Hepatocyte (in vitro differentiated cells): ENCODE measurements at regions not wholly inside any gene's neighbourhood (a gene's known extent, or its start where the extent isn't known, plus 50 kb on each side); places are given as distances from the start of the nearest gene placed in this dataset.

Experiments used
- EZH2 ChIP-seq: fragments of 200-600 bp; sonication (generic); IDR thresholded peaks from 2 replicates; pipeline ENCODE4 v1.6.1; 2016; ENCODE audit warnings: antibody characterized with exemption, mild to moderate bottlenecking, borderline replicate concordance
- TF ChIP-seq, protein P1 (sequence below): fragments of 200-600 bp; sonication (generic); IDR thresholded peaks from 2 replicates; pipeline ENCODE4 v1.5.1; 2016; ENCODE audit warnings: antibody characterized with exemption, mild to moderate bottlenecking; ENCODE audit not compliant: poor library complexity

DNA sequence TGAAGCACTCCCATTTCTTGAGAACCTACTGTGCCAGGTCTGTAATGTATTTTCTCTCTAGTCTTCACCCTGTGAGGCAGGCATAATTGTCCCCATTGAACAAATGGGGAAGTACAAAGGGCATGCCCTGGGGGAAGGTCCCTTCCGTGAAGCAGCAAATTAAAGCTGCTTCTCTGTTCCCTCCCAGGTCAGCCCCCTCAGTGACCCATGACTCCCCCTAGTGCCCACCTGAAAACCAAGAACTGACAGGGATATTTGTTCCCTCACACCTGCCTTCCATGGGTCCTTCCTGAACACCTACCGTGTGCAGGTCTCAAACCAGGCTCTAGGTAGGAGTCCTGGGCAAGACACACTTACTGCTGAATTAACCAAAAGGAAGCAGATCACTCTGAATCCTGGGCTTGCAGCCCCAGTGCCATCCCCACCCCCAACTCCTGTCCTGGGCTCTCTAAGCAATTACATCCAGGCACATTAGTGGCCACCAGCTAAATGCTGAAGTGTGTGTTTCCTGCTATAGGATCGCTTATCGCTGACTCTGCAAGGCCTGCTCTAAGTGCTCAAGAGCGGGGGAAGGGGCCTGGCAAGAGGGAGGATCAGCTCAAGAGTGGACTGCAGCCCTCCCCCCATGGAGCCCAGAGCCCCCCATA lies 254.8 kb downstream of the CDK5RAP2 start:
- TF ChIP-seq, protein P1, sequence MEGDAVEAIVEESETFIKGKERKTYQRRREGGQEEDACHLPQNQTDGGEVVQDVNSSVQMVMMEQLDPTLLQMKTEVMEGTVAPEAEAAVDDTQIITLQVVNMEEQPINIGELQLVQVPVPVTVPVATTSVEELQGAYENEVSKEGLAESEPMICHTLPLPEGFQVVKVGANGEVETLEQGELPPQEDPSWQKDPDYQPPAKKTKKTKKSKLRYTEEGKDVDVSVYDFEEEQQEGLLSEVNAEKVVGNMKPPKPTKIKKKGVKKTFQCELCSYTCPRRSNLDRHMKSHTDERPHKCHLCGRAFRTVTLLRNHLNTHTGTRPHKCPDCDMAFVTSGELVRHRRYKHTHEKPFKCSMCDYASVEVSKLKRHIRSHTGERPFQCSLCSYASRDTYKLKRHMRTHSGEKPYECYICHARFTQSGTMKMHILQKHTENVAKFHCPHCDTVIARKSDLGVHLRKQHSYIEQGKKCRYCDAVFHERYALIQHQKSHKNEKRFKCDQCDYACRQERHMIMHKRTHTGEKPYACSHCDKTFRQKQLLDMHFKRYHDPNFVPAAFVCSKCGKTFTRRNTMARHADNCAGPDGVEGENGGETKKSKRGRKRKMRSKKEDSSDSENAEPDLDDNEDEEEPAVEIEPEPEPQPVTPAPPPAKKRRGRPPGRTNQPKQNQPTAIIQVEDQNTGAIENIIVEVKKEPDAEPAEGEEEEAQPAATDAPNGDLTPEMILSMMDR = no peak
- no peak for TF ChIP-seq EZH2
